G401.6 (cell line): ENCODE measurements at regions not wholly inside any gene's neighbourhood (a gene's known extent, or its start where the extent isn't known, plus 50 kb on each side); places are given as distances from the start of the nearest gene placed in this dataset.
"Not testable (repeated sequence)": the region's sequence is repeated elsewhere in the genome, so short reads cannot be mapped to it uniquely, and the experiment has no call there.

Experiments used
- FAIRE-seq: peaks from 2 replicates; lab custom pipeline; 2012; peaks lifted over from hg19 to GRCh38; lab: Jason Lieb, UNC

- FAIRE-seq, result no peak
Measured at GRCh38 chr5:26538226-26538625, 500.2 kb downstream of the CDH9 start.

GRCh38 chr5:26535215-26535614 lies 503.2 kb downstream of the CDH9 start:
- no peak for FAIRE-seq

- no peak for FAIRE-seq
Measured at GRCh38 chr5:26530305-26530704, 508.1 kb downstream of the CDH9 start.

- FAIRE-seq, result no peak
Measured at GRCh38 chr5:26519245-26519644, 519.1 kb downstream of the CDH9 start.

GRCh38 chr5:26518065-26518464 lies 520.3 kb downstream of the CDH9 start:
- FAIRE-seq, result no peak

- no peak for FAIRE-seq
Measured at GRCh38 chr5:26498972-26499371, 539.4 kb downstream of the CDH9 start.

GRCh38 chr5:26495437-26495836 lies 542.9 kb downstream of the CDH9 start:
- no peak for FAIRE-seq

- no peak for FAIRE-seq
Measured at GRCh38 chr5:26492906-26493459, 545.4 kb downstream of the CDH9 start.

- FAIRE-seq, result no peak
Measured at GRCh38 chr5:26487553-26487952, 550.8 kb downstream of the CDH9 start.

GRCh38 chr5:26486631-26487030 lies 551.8 kb downstream of the CDH9 start:
- no peak for FAIRE-seq

- not testable (repeated sequence) for FAIRE-seq
Measured at GRCh38 chr5:26485146-26485860, 553.1 kb downstream of the CDH9 start.

GRCh38 chr5:26482810-26483375 lies 555.5 kb downstream of the CDH9 start:
- no peak for FAIRE-seq

- FAIRE-seq, result no peak
Measured at GRCh38 chr5:26482076-26482809, 556.1 kb downstream of the CDH9 start.

GRCh38 chr5:26470439-26470838 lies 567.9 kb downstream of the CDH9 start:
- FAIRE-seq, result no peak

- FAIRE-seq, result no peak
Measured at GRCh38 chr5:26439121-26439520, 599.3 kb downstream of the CDH9 start.

GRCh38 chr5:26434688-26435087 lies 603.7 kb downstream of the CDH9 start:
- FAIRE-seq, result no peak

- no peak for FAIRE-seq
Measured at GRCh38 chr5:26432386-26432785, 606.0 kb downstream of the CDH9 start.

GRCh38 chr5:26430323-26430722 lies 608.1 kb downstream of the CDH9 start:
- FAIRE-seq, result no peak

GRCh38 chr5:26427281-26427680 lies 611.1 kb downstream of the CDH9 start:
- FAIRE-seq, result no peak

GRCh38 chr5:26419987-26420386 lies 618.4 kb downstream of the CDH9 start:
- FAIRE-seq, result peak; percentile 71

- no peak for FAIRE-seq
Measured at GRCh38 chr5:26416911-26417310, 621.5 kb downstream of the CDH9 start.

- no peak for FAIRE-seq
Measured at GRCh38 chr5:26415987-26416779, 622.2 kb downstream of the CDH9 start.
